NCI-H526 (cell line): ENCODE measurements at regions not wholly inside any gene's neighbourhood (a gene's known extent, or its start where the extent isn't known, plus 50 kb on each side); places are given as distances from the start of the nearest gene placed in this dataset.
A peak's percentile ranks its signal among the peaks of the same experiment; 100 is the strongest.
"Not testable (repeated sequence)": the region's sequence is repeated elsewhere in the genome, so short reads cannot be mapped to it uniquely, and the experiment has no call there.

Experiments
- DNase-seq, 2 experiments: peaks; one replicate each; lab custom pipeline; 2025; lab: John Stamatoyannopoulos, UW

- DNase-seq: no peak
Measured at GRCh38 chrX:7638078-7638710, 204.8 kb upstream of the VCX start.

- DNase-seq: no peak
Measured at GRCh38 chrX:7637066-7637465, 205.9 kb upstream of the VCX start.

- no peak for DNase-seq
Measured at GRCh38 chrX:7635604-7636003, 207.4 kb upstream of the VCX start.

- no peak for DNase-seq
Measured at GRCh38 chrX:7620560-7620959, 222.4 kb upstream of the VCX start.

GRCh38 chrX:7617994-7618393 lies 225.0 kb upstream of the VCX start:
- DNase-seq: no peak

- DNase-seq: no peak
Measured at GRCh38 chrX:7614616-7615015, 228.4 kb upstream of the VCX start.

GRCh38 chrX:7608625-7609024 lies 234.3 kb upstream of the VCX start:
- DNase-seq: not testable (repeated sequence)

GRCh38 chrX:7606039-7606652 lies 236.8 kb upstream of the VCX start:
- no peak for DNase-seq

GRCh38 chrX:7603387-7603786 lies 239.6 kb upstream of the VCX start:
- DNase-seq: no peak

- DNase-seq: no peak
Measured at GRCh38 chrX:7596822-7597221, 246.1 kb upstream of the VCX start.

- peak; percentile 34 to 38 for DNase-seq
Measured at GRCh38 chrX:7593370-7593769, 249.6 kb upstream of the VCX start.

GRCh38 chrX:7586126-7586525 lies 256.8 kb upstream of the VCX start:
- DNase-seq: peak; percentile 28 to 67

- peak; percentile 88 to 93 for DNase-seq
Measured at GRCh38 chrX:7582191-7582590, 260.8 kb upstream of the VCX start.

GRCh38 chrX:7580127-7580526 lies 262.8 kb upstream of the VCX start:
- DNase-seq: no peak

- DNase-seq: no peak
Measured at GRCh38 chrX:7574325-7574724, 268.6 kb upstream of the VCX start.

GRCh38 chrX:7570432-7571029 lies 272.4 kb upstream of the VCX start:
- DNase-seq: no peak

GRCh38 chrX:7568597-7568996 lies 274.4 kb upstream of the VCX start:
- no peak for DNase-seq

- no peak for DNase-seq
Measured at GRCh38 chrX:7568130-7568529, 274.8 kb upstream of the VCX start.

GRCh38 chrX:7552760-7553159 lies 290.2 kb upstream of the VCX start:
- no peak for DNase-seq

- DNase-seq: no peak
Measured at GRCh38 chrX:7546551-7547080, 296.4 kb upstream of the VCX start.

- DNase-seq: no peak
Measured at GRCh38 chrX:7545564-7545963, 297.4 kb upstream of the VCX start.

GRCh38 chrX:7542587-7543380 lies 300.2 kb upstream of the VCX start:
- no peak for DNase-seq

- DNase-seq: no peak
Measured at GRCh38 chrX:7522860-7523259, 320.1 kb upstream of the VCX start.
